Renal cortex interstitium (tissue), 11 donors: ENCODE measurements at regions not wholly inside any gene's neighbourhood (a gene's known extent, or its start where the extent isn't known, plus 50 kb on each side); places are given as distances from the start of the nearest gene placed in this dataset.
A peak's percentile ranks its signal among the peaks of the same experiment; 100 is the strongest.
"Not testable (repeated sequence)": the region's sequence is repeated elsewhere in the genome, so short reads cannot be mapped to it uniquely, and the experiment has no call there.

Source experiments
- DNase-seq, 11 donors: peaks; one replicate each; pipeline ENCODE4 v3.0.0-alpha.2; 2013; ENCODE audit warnings: low read depth in 9 of 11, low spot score in 4 of 11; ENCODE audit errors: extremely low read depth in 1 of 11

DNA sequence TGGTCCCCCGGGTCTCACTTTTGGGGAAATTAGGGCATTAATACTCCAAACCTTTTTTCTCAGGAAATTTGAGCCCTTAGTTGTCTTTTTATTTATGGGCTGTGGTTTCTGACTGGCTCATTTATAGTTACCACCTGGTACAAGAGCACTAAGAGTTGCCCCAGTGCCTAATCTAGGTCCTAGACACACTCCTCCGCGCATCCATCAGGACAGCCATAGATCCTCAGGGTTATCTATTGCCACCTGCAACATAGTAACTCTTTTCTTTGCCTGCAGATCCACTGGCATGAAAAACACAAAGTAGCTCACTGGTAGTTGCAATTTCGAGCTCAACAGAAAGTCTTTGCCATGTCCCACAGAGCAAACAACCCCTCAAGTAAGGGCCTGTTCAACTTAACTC lies 576.4 kb upstream of the ROBO2 start:
- no peak for DNase-seq

- DNase-seq, result no peak
These were observed 569.6 kb upstream of the ROBO2 start for GRCh38 chr3:76470285-76470684.

DNA sequence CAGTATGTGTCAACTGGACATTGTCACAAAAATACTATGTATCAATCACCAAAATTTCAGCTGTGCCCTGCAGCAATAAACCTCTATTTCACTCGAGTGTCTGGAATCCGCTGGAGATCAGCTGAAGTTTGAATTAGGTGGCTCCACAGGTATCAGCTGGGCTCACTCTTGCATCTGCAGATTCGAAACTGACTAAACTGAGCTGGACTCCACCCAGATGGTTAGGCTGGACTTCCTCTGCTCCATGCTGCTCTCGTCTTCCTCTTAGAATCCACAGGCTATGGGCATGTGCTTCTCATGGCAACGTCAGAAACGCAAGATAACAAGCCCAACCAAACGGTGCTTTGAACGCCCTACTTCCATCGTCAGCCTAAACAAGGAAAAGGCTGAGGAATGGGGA lies 565.3 kb upstream of the ROBO2 start:
- DNase-seq, result no peak

DNA sequence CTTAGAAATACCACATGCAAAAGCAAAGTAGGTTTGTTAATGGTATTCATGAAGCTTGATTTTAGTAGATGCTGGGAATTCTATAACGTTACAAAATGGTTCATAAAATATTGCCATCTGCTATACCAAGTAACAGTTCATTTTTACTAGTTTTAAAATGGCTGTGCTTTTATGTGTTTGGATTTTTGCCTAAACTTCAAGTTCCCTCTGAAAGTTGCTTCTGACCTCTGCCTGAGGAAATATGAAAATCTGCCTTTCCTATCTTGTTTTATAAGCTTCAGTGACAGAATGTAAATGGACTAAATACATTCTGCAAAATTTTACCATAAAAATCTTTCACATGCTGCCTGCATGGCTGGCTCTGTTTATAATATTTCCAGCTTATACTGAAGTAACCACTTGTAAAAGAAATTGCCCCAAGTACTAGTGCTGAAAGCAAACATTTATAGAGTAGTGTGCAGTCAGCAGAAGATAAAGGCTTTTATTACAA lies 560.7 kb upstream of the ROBO2 start:
- peak in 3 of 11 donors; percentile 3 to 11 (median 9) for DNase-seq

- no peak for DNase-seq
These were observed 557.4 kb upstream of the ROBO2 start for GRCh38 chr3:76482510-76482909.

DNA sequence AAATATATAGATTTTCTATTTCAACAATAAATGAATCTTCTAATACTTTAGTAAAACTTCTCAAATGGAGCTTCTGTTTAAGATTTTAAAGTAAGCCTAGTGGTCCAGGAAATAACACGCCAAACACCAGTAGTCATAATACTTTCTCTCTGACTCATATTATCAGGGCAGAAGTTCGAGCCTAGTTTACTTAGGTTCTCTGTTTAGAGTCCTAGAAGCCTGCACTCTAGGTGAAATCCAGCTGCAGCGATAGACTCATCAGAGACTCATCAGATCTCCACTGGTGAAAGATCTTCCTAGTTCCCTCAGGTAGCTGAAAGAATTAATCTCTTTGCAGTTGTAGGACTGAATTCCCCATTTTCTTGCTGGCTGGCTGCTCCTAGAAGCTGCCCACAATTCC lies 552.5 kb upstream of the ROBO2 start:
- DNase-seq, result no peak

DNA sequence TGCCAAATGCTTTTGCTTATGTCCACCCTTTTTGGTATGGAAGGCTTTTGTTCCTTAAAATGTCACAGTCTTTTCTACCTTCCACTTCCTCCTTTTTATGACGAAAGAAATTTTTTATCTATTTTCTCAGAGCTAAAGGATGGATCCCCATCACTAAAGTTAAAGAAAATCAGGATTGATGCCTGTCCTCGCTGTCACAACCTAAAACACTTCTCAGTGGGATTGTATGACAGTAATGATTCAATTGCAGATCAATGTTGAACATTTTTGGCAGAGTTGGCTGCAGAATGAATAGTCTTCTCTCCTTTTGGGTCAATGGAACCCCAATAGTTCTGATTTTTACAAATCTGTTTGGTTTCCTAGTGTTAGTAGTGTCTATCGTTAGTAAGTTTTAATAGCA lies 549.8 kb upstream of the ROBO2 start:
- DNase-seq, result no peak

GRCh38 chr3:76495216-76495615 lies 544.7 kb upstream of the ROBO2 start:
- DNase-seq, result no peak

- no peak for DNase-seq
These were observed 542.3 kb upstream of the ROBO2 start for GRCh38 chr3:76497636-76498035.

DNA sequence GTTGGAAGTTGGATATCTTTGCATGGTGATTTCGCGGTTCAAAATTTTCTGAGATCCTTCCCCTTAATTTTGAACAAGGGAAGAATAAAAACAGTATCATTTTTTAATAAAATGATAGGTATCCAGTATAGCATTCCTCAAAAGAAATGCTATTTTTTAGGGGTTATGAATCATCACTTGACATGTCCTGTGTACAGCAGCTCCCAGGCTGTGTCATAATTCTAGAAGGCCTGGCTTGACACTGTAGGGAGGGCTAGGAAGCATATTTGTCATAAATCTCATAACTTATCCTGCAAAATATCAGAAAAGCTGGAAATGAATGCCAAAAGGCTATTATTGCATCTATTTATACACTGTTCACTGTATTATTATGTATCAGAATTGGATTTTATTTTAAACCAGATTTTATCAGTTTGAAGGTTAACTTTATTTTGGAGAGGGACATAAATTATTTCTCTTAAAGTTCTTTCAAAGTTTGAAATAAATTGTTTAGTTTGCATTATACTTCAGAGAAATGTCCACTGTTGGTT lies 539.1 kb upstream of the ROBO2 start:
- DNase-seq, result no peak

DNA sequence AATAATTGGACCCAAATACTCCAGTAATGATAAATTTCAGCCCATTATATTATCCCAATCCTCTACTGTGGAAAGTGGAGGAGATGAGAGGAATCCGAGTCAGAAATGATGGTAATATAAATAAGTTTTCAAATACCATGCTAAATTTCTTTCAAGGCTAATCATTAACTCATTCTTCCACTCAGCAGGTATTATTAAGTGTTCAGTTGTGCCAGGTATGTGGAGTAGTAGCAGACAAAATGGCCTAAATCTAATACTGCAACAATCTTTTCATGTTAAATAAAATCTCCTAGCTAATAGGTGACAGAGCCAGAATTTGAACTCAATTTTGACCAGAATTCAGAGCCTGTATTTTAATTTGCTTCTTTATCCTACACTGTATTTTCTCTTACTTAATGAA lies 538.6 kb upstream of the ROBO2 start:
- DNase-seq, result no peak

DNA sequence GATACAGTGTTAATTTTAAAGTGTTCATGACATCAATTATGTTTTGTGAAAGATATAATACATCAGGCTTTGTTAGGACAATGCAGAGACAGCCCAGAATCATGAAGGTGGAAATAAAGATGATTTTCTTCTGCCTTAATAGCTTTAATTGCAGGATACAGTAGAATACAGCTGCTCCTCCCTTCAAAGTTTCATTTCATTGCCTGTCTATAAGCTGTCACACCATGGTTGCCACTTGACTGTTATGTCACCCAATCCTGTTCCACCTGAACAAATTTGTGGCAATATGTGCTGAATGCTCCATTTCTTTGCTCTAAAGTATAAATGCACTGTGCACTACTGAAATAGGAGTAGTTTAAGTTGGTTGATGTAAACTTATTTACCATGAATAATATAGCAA lies 537.8 kb upstream of the ROBO2 start:
- no peak for DNase-seq

GRCh38 chr3:76505202-76505845 lies 534.6 kb upstream of the ROBO2 start:
- DNase-seq, result no peak

GRCh38 chr3:76509179-76509830 lies 530.6 kb upstream of the ROBO2 start:
- no peak for DNase-seq

DNA sequence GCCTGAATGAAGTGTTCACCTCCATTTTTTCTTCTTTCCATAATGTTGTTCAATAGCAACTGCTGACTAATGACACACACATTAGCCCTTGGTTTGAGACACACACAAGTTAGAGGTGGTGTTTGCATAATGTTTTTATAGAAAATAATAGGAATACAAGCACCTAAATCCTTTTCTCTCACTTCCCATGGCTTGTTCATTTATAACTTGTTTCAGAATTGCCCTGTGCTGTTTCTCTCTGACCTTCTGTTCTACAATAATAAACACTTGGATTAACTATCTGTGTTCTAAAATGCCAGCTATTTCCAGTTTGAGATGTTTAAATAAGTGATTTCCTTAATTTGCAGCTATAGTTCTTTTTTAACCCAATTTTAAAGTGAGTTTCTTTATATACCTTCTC lies 525.1 kb upstream of the ROBO2 start:
- DNase-seq, result no peak

GRCh38 chr3:76523337-76523736 lies 516.6 kb upstream of the ROBO2 start:
- DNase-seq, result no peak

GRCh38 chr3:76525726-76526125 lies 514.2 kb upstream of the ROBO2 start:
- DNase-seq, result no peak

GRCh38 chr3:76527773-76528172 lies 512.1 kb upstream of the ROBO2 start:
- no peak for DNase-seq

DNA sequence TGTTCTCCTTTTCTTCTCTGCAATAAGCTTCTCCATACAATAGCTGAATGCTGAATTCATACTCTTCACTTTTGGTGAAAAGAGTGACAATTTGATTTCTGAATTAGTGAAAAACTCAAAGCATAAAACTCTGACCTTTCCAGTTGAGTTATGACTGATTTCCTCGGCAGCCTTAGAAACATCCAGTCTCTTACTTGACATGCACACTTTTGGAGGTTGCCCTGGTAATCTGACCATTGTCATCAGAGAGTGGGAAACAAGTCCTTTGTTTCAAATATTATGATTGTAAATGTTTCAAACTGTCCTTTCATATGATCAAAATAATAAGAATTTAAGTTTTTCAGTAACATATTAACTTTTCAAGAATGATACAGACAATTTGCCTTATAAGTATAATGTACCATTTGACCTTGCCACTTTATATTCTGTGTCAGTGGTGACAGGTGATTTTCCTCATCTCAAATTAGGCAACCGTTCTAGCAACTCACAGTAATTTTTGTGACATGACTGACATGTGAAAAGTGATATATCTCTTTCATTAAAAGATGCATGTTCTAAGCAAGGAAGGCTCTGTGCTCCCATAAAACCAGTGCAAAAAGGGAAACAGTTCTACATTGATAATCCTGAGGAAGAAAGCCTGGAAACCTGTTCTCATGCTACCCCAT lies 507.6 kb upstream of the ROBO2 start:
- no peak for DNase-seq

- DNase-seq, result not testable (repeated sequence)
These were observed 506.2 kb upstream of the ROBO2 start for GRCh38 chr3:76533710-76534109.
